WI38 (cell line): ENCODE measurements at regions not wholly inside any gene's neighbourhood (a gene's known extent, or its start where the extent isn't known, plus 50 kb on each side); places are given as distances from the start of the nearest gene placed in this dataset.

Experiments used
- H3K4me3 ChIP-seq: 2 replicates; pipeline ENCODE4 v1.5.1; 2011; ENCODE audit warnings: low read depth, mild to moderate bottlenecking, control low read depth, low read length
- CTCF ChIP-seq: IDR thresholded peaks from 2 replicates; pipeline ENCODE4 v1.5.1; 2012; ENCODE audit warnings: low read depth, mild to moderate bottlenecking, control low read depth, low read length

- no peak for TF ChIP-seq CTCF
Observed at GRCh38 chr21:39124681-39125251, 58.5 kb downstream of the PSMG1 start.

GRCh38 chr21:39123375-39123774 is 59.9 kb downstream of the PSMG1 start:
- no peak overlapping the region for H3K4me3 ChIP-seq
- no peak for TF ChIP-seq CTCF

More at GRCh38 chr21:39124681-39125251, 58.5 kb downstream of the PSMG1 start:
- H3K4me3 ChIP-seq, result no peak overlapping the region

- H3K4me3 ChIP-seq, result no peak overlapping the region
- TF ChIP-seq CTCF, result no peak
Observed at GRCh38 chr21:39121600-39122355, 61.5 kb downstream of the PSMG1 start.

GRCh38 chr21:39120876-39121599 is 62.2 kb downstream of the PSMG1 start:
- TF ChIP-seq CTCF, result no peak
- no peak overlapping the region for H3K4me3 ChIP-seq

GRCh38 chr21:39119891-39120290 is 63.4 kb downstream of the PSMG1 start:
- no peak for TF ChIP-seq CTCF

GRCh38 chr21:39118604-39119215 is 64.5 kb downstream of the PSMG1 start:
- H3K4me3 ChIP-seq, result no peak overlapping the region
- TF ChIP-seq CTCF, result no peak

More at GRCh38 chr21:39119891-39120290, 63.4 kb downstream of the PSMG1 start:
- no peak overlapping the region for H3K4me3 ChIP-seq
